ENCODE measurements at regions not wholly inside any gene's neighbourhood (a gene's known extent, or its start where the extent isn't known, plus 50 kb on each side); places are given as distances from the start of the nearest gene placed in this dataset.

DNA sequence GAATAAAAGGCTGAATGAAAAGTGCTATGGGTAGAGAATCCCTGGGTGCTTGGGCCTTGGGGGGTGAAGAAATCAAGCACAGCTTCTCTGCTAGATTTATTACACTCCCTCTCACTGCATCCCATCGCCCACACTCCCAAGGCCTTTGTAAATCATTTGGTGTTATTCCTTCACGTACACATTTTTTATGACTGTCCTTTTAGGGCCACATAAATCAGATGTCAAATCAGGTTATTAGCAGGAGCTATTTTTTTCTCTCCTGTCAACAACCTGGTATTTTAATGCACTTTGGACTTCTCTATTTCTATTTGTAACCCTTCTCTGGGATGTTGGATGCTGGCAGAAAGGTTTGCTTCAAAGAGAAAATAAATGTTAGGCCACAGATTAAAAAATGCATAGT is 408.8 kb downstream of the INSC start:
- ChIA-PET POLR2A (no interaction called here), CTCF (no interaction called here)
- Mint-ChIP-seq H3K4me1 (ENCODE audit: low read depth) (no peaks in the 10 kb centered on the region), H3K9me3 (peaks cover 12% of the 10 kb centered on the region), H3K27me3 (peaks cover 4% of the 10 kb centered on the region), H3K27ac (no peak overlapping the region), H3K36me3 (ENCODE audit: low read depth) (no peaks in the 10 kb centered on the region), H3K4me3 (no peak overlapping the region)
- Histone ChIP-seq H3K36me3 (ENCODE audit: insufficient read depth, low read length) (no peaks in the 10 kb centered on the region), H3K9me3 (ENCODE audit: control insufficient read depth in 1 of 2, insufficient read depth in 1 of 2, low read length in 2 of 2) (peaks cover 13 to 20% of the 10 kb centered on the region in 2 experiments), H3K27ac (ENCODE audit: low read depth in 1 of 2, low read length in 2 of 2) (no peak overlapping the region), H3K4me3 (ENCODE audit: low read length) (no peak overlapping the region), H3K27me3 (ENCODE audit: control insufficient read depth in 1 of 2, insufficient read depth in 2 of 2, low read length in 2 of 2) (no peaks in the 10 kb centered on the region), H3K4me1 (ENCODE audit: insufficient read depth, low read length) (no peaks in the 10 kb centered on the region)
- TF ChIP-seq, protein P1, sequence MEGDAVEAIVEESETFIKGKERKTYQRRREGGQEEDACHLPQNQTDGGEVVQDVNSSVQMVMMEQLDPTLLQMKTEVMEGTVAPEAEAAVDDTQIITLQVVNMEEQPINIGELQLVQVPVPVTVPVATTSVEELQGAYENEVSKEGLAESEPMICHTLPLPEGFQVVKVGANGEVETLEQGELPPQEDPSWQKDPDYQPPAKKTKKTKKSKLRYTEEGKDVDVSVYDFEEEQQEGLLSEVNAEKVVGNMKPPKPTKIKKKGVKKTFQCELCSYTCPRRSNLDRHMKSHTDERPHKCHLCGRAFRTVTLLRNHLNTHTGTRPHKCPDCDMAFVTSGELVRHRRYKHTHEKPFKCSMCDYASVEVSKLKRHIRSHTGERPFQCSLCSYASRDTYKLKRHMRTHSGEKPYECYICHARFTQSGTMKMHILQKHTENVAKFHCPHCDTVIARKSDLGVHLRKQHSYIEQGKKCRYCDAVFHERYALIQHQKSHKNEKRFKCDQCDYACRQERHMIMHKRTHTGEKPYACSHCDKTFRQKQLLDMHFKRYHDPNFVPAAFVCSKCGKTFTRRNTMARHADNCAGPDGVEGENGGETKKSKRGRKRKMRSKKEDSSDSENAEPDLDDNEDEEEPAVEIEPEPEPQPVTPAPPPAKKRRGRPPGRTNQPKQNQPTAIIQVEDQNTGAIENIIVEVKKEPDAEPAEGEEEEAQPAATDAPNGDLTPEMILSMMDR (IDR thresholded peaks at IDR 0.05): no peak
- intact Hi-C loops (cut with DNase I, micrococcal nuclease): no loop called here
- DNase-seq: no peak
- ATAC-seq (ENCODE audit: poor library complexity): no peak

DNA sequence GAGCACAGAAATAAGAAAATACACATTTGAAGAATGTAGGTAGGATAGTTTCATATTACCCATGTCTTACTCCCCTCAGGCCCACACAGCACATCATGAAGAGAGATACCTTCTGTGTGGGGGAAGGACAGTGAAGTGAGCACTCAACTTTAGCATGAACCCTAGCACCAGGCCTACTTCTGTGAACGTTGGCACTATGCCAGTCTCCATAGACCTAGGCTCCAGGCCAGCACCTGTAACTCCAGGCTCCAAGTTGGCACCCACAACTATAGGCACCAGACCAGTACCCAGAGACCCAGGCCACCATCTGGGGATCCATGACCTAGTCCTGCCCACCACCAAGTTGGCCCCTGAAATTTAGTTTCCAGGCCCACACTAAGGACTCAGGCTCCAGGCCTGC is 410.9 kb downstream of the INSC start:
- no peaks in the 10 kb centered on the region for H3K36me3 Mint-ChIP-seq (ENCODE audit: low read depth)
- intact Hi-C loops (cut with DNase I, micrococcal nuclease): no loop called here
- ATAC-seq (ENCODE audit: poor library complexity) (no peak), DNase-seq (no peak)
- H3K27ac ChIP-seq (ENCODE audit: low read depth in 1 of 2, low read length in 2 of 2): no peak overlapping the region
- no peaks in the 10 kb centered on the region for H3K36me3 ChIP-seq (ENCODE audit: insufficient read depth, low read length)
- no peaks in the 10 kb centered on the region for H3K4me1 ChIP-seq (ENCODE audit: insufficient read depth, low read length)
- peaks cover 15% of the 10 kb centered on the region for H3K9me3 Mint-ChIP-seq
- ChIA-PET POLR2A (no interaction called here), CTCF (no interaction called here)
- H3K4me3 Mint-ChIP-seq: no peak overlapping the region
- no peak overlapping the region for H3K27ac Mint-ChIP-seq
- H3K4me3 ChIP-seq (ENCODE audit: low read length): no peak overlapping the region
- H3K9me3 ChIP-seq (ENCODE audit: control insufficient read depth in 1 of 2, insufficient read depth in 1 of 2, low read length in 2 of 2): peaks cover 13 to 20% of the 10 kb centered on the region in 2 experiments
- TF ChIP-seq, protein P1 (IDR thresholded peaks at IDR 0.05): no peak
- H3K27me3 ChIP-seq (ENCODE audit: control insufficient read depth in 1 of 2, insufficient read depth in 2 of 2, low read length in 2 of 2): no peaks in the 10 kb centered on the region
- H3K27me3 Mint-ChIP-seq: peaks cover 4% of the 10 kb centered on the region
- H3K4me1 Mint-ChIP-seq (ENCODE audit: low read depth): no peaks in the 10 kb centered on the region

DNA sequence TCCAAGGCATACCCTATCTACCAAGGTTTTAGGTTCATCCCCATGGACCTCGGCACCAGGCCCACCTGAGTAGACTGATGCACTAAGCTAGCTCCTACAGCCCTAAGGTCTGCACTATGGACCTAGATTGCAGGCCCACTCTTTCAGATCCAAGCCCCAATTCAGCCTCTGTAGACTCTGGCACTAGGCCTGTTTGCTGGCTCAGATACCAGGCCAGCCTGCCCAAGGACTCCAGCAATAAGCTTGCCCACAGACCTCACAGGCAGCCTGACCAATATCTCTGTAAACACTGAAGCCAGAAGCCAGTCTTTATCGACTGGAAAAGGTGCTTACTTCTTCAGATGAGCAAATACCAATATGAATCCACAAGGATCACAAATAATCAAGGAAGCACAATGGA is 411.3 kb downstream of the INSC start:
- Histone ChIP-seq H3K9me3 (ENCODE audit: control insufficient read depth in 1 of 2, insufficient read depth in 1 of 2, low read length in 2 of 2) (peaks cover 13 to 20% of the 10 kb centered on the region in 2 experiments), H3K27me3 (ENCODE audit: control insufficient read depth in 1 of 2, insufficient read depth in 2 of 2, low read length in 2 of 2) (no peaks in the 10 kb centered on the region), H3K27ac (ENCODE audit: low read depth in 1 of 2, low read length in 2 of 2) (no peak overlapping the region), H3K36me3 (ENCODE audit: insufficient read depth, low read length) (no peaks in the 10 kb centered on the region), H3K4me3 (ENCODE audit: low read length) (no peak overlapping the region), H3K4me1 (ENCODE audit: insufficient read depth, low read length) (no peaks in the 10 kb centered on the region)
- ATAC-seq (ENCODE audit: poor library complexity) (no peak), DNase-seq (no peak)
- intact Hi-C loops (cut with DNase I, micrococcal nuclease): no loop called here
- H3K27me3 Mint-ChIP-seq: peaks cover 4% of the 10 kb centered on the region
- H3K27ac Mint-ChIP-seq: no peak overlapping the region
- no peaks in the 10 kb centered on the region for H3K36me3 Mint-ChIP-seq (ENCODE audit: low read depth)
- H3K4me1 Mint-ChIP-seq (ENCODE audit: low read depth): no peaks in the 10 kb centered on the region
- no peak overlapping the region for H3K4me3 Mint-ChIP-seq
- ChIA-PET POLR2A (no interaction called here), CTCF (no interaction called here)
- TF ChIP-seq, protein P1 (IDR thresholded peaks at IDR 0.05): no peak
- peaks cover 15% of the 10 kb centered on the region for H3K9me3 Mint-ChIP-seq
